IMR-90 (cell line): ENCODE measurements at regions not wholly inside any gene's neighbourhood (a gene's known extent, or its start where the extent isn't known, plus 50 kb on each side); places are given as distances from the start of the nearest gene placed in this dataset.

Experiments used
- ATAC-seq: fragments of 200-7000 bp; cut with Tn5 transposase; 2 replicates; pipeline ENCODE4 v1.9.1; 2020; ENCODE audit warnings: low read depth, mild to moderate bottlenecking, moderate library complexity
- BruUV-seq: library from RNA; stranded (reverse); fragments of 400-500 nt; replicated peaks from 2 replicates; lab custom pipeline; 2021; lab: Mats Ljungman, UMichigan
- CTCF ChIA-PET: fragments of 300-600 bp; formaldehyde crosslinking; extraction: SDS; loops from one replicate; lab custom pipeline; 2021; ENCODE audit warnings: antibody characterized with exemption; lab: Yijun Ruan, JAX
- POLR2A ChIA-PET: fragments of 300-600 bp; sonication (Branson Sonifier 250); formaldehyde crosslinking; loops from one replicate; lab custom pipeline; 2022; ENCODE audit warnings: antibody characterized with exemption; ENCODE audit not compliant: unreplicated experiment; lab: Charles Lee
- DNase-seq: peaks from one replicate; pipeline ENCODE4 v3.0.0; 2013
- H2AFZ ChIP-seq: replicated peaks from 2 replicates; pipeline ENCODE3; 2013; ENCODE audit warnings: low read length, mild to moderate bottlenecking; ENCODE audit not compliant: poor library complexity
- H2AK5ac ChIP-seq: 2 replicates; pipeline ENCODE4 v1.6.1; 2013; ENCODE audit warnings: low read depth, low read length, inconsistent platforms
- H2AK9ac ChIP-seq: replicated peaks from 2 replicates; pipeline ENCODE3; 2013; ENCODE audit warnings: mild to moderate bottlenecking, low read depth, low read length, moderate library complexity; ENCODE audit not compliant: poor library complexity
- H2BK120ac ChIP-seq: 2 replicates; pipeline ENCODE4 v1.6.1; 2013; ENCODE audit warnings: low read depth, low read length, inconsistent platforms
- H2BK15ac ChIP-seq: 3 replicates; pipeline ENCODE4 v1.6.1; 2013; ENCODE audit warnings: low read depth, low read length, inconsistent platforms
- H2BK20ac ChIP-seq: 2 replicates; pipeline ENCODE4 v1.6.1; 2013; ENCODE audit warnings: low read depth, mild to moderate bottlenecking, inconsistent platforms, low read length, moderate library complexity
- H2BK5ac ChIP-seq: 2 replicates; pipeline ENCODE4 v1.6.1; 2013; ENCODE audit warnings: mild to moderate bottlenecking, low read depth, low read length, inconsistent platforms; ENCODE audit not compliant: poor library complexity, severe bottlenecking
- H3K14ac ChIP-seq: replicated peaks from 2 replicates; pipeline ENCODE4 v1.6.1; 2013; ENCODE audit warnings: low read depth, low read length, inconsistent platforms
- H3K18ac ChIP-seq: 2 replicates; pipeline ENCODE4 v1.6.1; 2013; ENCODE audit warnings: low read depth, low read length, control low read depth
- H3K23ac ChIP-seq: 2 replicates; pipeline ENCODE4 v1.6.1; 2013; ENCODE audit warnings: low read depth, low read length, inconsistent platforms
- H3K27ac ChIP-seq: 2 replicates; pipeline ENCODE4 v1.5.1; 2013; ENCODE audit warnings: mild to moderate bottlenecking, control low read depth, low read length; ENCODE audit not compliant: insufficient read depth
- H3K27me3 ChIP-seq: 2 replicates; pipeline ENCODE4 v1.6.1; 2013; ENCODE audit warnings: low read length; ENCODE audit not compliant: control insufficient read depth, insufficient read depth
- H3K36me3 ChIP-seq: 2 replicates; pipeline ENCODE4 v1.6.1; 2013; ENCODE audit warnings: low read length, mixed read lengths; ENCODE audit not compliant: control insufficient read depth, insufficient read depth
- H3K4ac ChIP-seq: 2 replicates; pipeline ENCODE4 v1.6.1; 2013; ENCODE audit warnings: low read depth, low read length, inconsistent platforms
- H3K4me1 ChIP-seq: 2 replicates; pipeline ENCODE4 v1.6.1; 2013; ENCODE audit warnings: low read length, mixed read lengths; ENCODE audit not compliant: control insufficient read depth, insufficient read depth
- H3K4me2 ChIP-seq: 2 replicates; pipeline ENCODE4 v1.6.1; 2013; ENCODE audit warnings: low read depth, mild to moderate bottlenecking, control low read depth, low read length, moderate library complexity
- H3K4me3 ChIP-seq: 2 replicates; pipeline ENCODE4 v1.5.1; 2013; ENCODE audit warnings: low read depth, mild to moderate bottlenecking, control low read depth, low read length, moderate library complexity; ENCODE audit not compliant: insufficient read depth
- H3K56ac ChIP-seq: 2 replicates; pipeline ENCODE4 v1.6.1; 2013; ENCODE audit warnings: low read length, inconsistent platforms; ENCODE audit not compliant: insufficient read depth; ENCODE audit errors: extremely low read depth
- H3K79me1 ChIP-seq, 2 experiments: 2 replicates each; pipeline ENCODE4 v1.6.1; 2013; ENCODE audit warnings: low read length in 2 of 2, inconsistent platforms in 1 of 2, low read depth in 1 of 2
- H3K9ac ChIP-seq: 2 replicates; pipeline ENCODE4 v1.6.1; 2013; ENCODE audit warnings: low read depth, low read length, control low read depth
- H3K9me1 ChIP-seq: 2 replicates; pipeline ENCODE4 v1.6.1; 2013; ENCODE audit warnings: low read length, inconsistent platforms; ENCODE audit not compliant: insufficient read depth
- H3K9me3 ChIP-seq: 2 replicates; pipeline ENCODE4 v1.6.1; 2013; ENCODE audit warnings: low read length; ENCODE audit not compliant: control insufficient read depth, insufficient read depth
- H4K20me1 ChIP-seq: 2 replicates; pipeline ENCODE4 v1.6.1; 2013; ENCODE audit warnings: low read length, inconsistent platforms; ENCODE audit not compliant: insufficient read depth
- H4K5ac ChIP-seq: 2 replicates; pipeline ENCODE4 v1.6.1; 2013; ENCODE audit warnings: mild to moderate bottlenecking, low read depth, low read length, control low read depth
- H4K8ac ChIP-seq, 2 experiments: 2 replicates each; pipeline ENCODE4 v1.6.1; 2013; ENCODE audit warnings: low read depth in 2 of 2, low read length in 2 of 2, control low read depth in 1 of 2, inconsistent platforms in 1 of 2
- H4K91ac ChIP-seq: 2 replicates; pipeline ENCODE4 v1.6.1; 2013; ENCODE audit warnings: low read depth, low read length, inconsistent platforms; ENCODE audit not compliant: insufficient read depth
- FOS ChIP-seq: fragments of 150-350 bp; IDR thresholded peaks from 2 replicates; pipeline ENCODE4 v1.6.1; 2016; ENCODE audit warnings: low read depth, low read length
- MAFK ChIP-seq: IDR thresholded peaks from 2 replicates; pipeline ENCODE4 v1.6.1; 2012; ENCODE audit warnings: low read depth, low read length, improper control_type of control experiment
- WGBS, 2 experiments: methylation state at CpG; one replicate each; pipeline versions ENCODE4 v1.1.5 to v1.1.7; 2013; ENCODE audit warnings: missing lambda C conversion rate in 2 of 2; ENCODE audit not compliant: insufficient read length in 1 of 2; ENCODE audit errors: extremely low coverage in 2 of 2; 5-methylcytosine and 5-hydroxymethylcytosine counted together
- dilution Hi-C: fragments of 300-500 bp; cut with HindIII; formaldehyde crosslinking; loops from one replicate; pipeline ENCODE4 v1.14.3; 2018; ENCODE audit warnings: low sequenced_read_pairs; ENCODE audit not compliant: unreplicated experiment
- in situ Hi-C: fragments of 300-500 bp; cut with MboI; formaldehyde crosslinking; loops from 3 replicates; pipeline ENCODE4 v1.14.3; 2019; ENCODE audit warnings: low sequenced_read_pairs, inconsistent platforms, mixed read lengths
- intact Hi-C: fragments of 100-400 bp; cut with micrococcal nuclease; formaldehyde crosslinking; loops from 2 replicates; pipeline ENCODE4 v1.10.0; 2022
- TF ChIP-seq, protein P1 (sequence below): conservative IDR thresholded peaks from 2 replicates; pipeline ENCODE4 v1.5.1; 2012; ENCODE audit warnings: mild to moderate bottlenecking, low read depth, low read length, improper control_type of control experiment

DNA sequence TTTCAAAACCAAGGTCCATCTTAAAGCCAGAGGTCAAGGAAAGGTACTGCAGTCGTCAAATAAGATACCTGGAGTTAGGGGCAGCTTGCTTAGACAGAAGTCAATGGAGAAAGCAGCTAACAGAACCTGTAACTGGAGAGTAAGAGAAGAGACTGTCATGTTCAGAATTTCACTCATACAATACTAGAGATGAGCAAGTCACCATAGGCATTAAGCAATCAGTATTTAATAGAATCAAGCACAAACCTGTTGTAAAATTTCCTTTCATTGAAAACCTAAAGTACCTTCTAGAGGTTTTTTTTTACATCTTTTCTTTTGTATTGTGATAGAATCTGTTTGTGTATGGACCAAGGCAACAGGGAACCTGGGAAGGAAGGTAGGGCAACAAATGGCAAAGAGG, 183.4 kb upstream of the ERBB4 start:
- no peak overlapping the region for H3K56ac ChIP-seq
- intact Hi-C loops (no loop called here), in situ Hi-C loops (no loop called here), dilution Hi-C loops (no loop called here)
- H3K9me3 ChIP-seq: 0 out of 2 replicates have a peak, but pooled peaks cover 2% of the 10 kb centered on the region
- H3K23ac ChIP-seq: no peak overlapping the region
- DNase-seq: no peak
- peak overlapping the region; percentile 54; the same call in 1 of the 2 replicates for H3K18ac ChIP-seq
- H3K9me1 ChIP-seq: no peaks in the 10 kb centered on the region
- no peak for TF ChIP-seq FOS
- TF ChIP-seq MAFK: no peak
- TF ChIP-seq, protein P1, sequence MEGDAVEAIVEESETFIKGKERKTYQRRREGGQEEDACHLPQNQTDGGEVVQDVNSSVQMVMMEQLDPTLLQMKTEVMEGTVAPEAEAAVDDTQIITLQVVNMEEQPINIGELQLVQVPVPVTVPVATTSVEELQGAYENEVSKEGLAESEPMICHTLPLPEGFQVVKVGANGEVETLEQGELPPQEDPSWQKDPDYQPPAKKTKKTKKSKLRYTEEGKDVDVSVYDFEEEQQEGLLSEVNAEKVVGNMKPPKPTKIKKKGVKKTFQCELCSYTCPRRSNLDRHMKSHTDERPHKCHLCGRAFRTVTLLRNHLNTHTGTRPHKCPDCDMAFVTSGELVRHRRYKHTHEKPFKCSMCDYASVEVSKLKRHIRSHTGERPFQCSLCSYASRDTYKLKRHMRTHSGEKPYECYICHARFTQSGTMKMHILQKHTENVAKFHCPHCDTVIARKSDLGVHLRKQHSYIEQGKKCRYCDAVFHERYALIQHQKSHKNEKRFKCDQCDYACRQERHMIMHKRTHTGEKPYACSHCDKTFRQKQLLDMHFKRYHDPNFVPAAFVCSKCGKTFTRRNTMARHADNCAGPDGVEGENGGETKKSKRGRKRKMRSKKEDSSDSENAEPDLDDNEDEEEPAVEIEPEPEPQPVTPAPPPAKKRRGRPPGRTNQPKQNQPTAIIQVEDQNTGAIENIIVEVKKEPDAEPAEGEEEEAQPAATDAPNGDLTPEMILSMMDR: no peak
- H3K79me1 ChIP-seq: no peaks in the 10 kb centered on the region
- no peak overlapping the region for H3K14ac ChIP-seq
- no peak overlapping the region for H3K4me2 ChIP-seq
- BruUV-seq: no TSS peak
- H2BK20ac ChIP-seq: peak overlapping the region; percentile 18; the same call in 1 of the 2 replicates
- H3K27me3 ChIP-seq: no peaks in the 10 kb centered on the region
- no peak overlapping the region; the same call in 1 of the 2 replicates for H2BK120ac ChIP-seq
- ChIA-PET CTCF (interaction anchor here (0.6 to 0.8 kb wide), 2 partner anchors 9 to 45 kb away, joined by 3 to 9 read pairs; no protein-coding TSS in a partner anchor), POLR2A (no interaction called here)
- H3K36me3 ChIP-seq: no peaks in the 10 kb centered on the region
- H3K27ac ChIP-seq: no peak overlapping the region
- H3K4me1 ChIP-seq: no peaks in the 10 kb centered on the region
- no peak overlapping the region for H4K5ac ChIP-seq
- H4K8ac ChIP-seq: no peak overlapping the region
- no peak overlapping the region for H2AK5ac ChIP-seq
- no peaks in the 10 kb centered on the region for H4K20me1 ChIP-seq
- H3K4me3 ChIP-seq: no peak overlapping the region
- H3K4ac ChIP-seq: no peak overlapping the region
- no peak for ATAC-seq
- H2AFZ ChIP-seq: no peak overlapping the region
- WGBS, 2 experiments: no CpG with 5 or more reads among the region's 1 CpG
- no peak overlapping the region for H2AK9ac ChIP-seq
- H4K91ac ChIP-seq: no peak overlapping the region
- no peak overlapping the region for H2BK5ac ChIP-seq
- no peak overlapping the region for H3K9ac ChIP-seq
- H2BK15ac ChIP-seq: 0 out of 3 replicates have a peak overlapping the region, but pooled peaks have one; percentile 41
